ENCODE measurements at regions not wholly inside any gene's neighbourhood (a gene's known extent, or its start where the extent isn't known, plus 50 kb on each side); places are given as distances from the start of the nearest gene placed in this dataset.

DNA sequence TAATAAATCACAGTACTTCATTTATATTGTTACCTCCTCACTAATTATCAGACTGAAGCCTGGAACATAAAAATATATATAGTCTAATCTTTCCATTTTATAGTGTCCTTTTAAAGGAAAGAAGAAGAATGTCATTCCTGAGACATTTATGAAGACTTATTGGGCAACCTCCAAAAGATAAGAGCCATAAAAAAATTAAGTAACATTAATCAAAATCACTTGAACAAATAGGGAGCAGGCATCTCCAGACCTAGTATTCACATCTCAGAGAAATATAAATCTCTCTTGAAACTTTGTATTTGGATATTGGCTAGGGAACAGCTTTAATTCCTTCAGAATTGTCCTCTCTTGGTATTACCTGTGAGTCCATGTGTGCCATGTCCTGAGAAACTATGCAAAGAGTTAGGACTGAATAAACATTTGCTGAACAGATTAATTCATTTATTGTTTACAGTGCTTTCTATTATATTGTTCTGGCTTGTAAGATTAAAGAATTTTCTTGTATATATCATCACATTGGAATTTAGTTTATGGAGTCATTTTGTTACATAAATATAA, 530.5 kb upstream of the LRRC4C start:
- TF ChIP-seq CTCF (conservative IDR thresholded peaks at IDR 0.05 in 1 of 2, IDR thresholded peaks at IDR 0.05 in 1 of 2; ENCODE audit: low read depth in 1 of 2, low read length in 2 of 2) (no peak), EZH2 (IDR thresholded peaks at IDR 0.05; ENCODE audit: low read length, missing control alignments) (no peak)
